Panc1 (cell line): ENCODE measurements at regions not wholly inside any gene's neighbourhood (a gene's known extent, or its start where the extent isn't known, plus 50 kb on each side); places are given as distances from the start of the nearest gene placed in this dataset.

Source experiments
- ATAC-seq: fragments of 200-7000 bp; cut with Tn5 transposase; 2 replicates; pipeline ENCODE4 v1.9.1; 2020; ENCODE audit warnings: mild to moderate bottlenecking, moderate library complexity
- BruUV-seq: library from RNA; stranded (reverse); fragments of 400-500 nt; replicated peaks from 2 replicates; lab custom pipeline; 2021; lab: Mats Ljungman, UMichigan
- CTCF ChIA-PET: fragments of 300-600 bp; sonication (Branson Sonifier 250); formaldehyde crosslinking; loops from one replicate; lab custom pipeline; 2022; ENCODE audit warnings: antibody characterized with exemption; lab: Charles Lee
- POLR2A ChIA-PET: fragments of 300-600 bp; sonication (Branson Sonifier 250); formaldehyde crosslinking; loops from one replicate; lab custom pipeline; 2022; ENCODE audit warnings: antibody characterized with exemption; lab: Charles Lee
- DNase-seq: peaks from one replicate; pipeline ENCODE4 v3.0.0-alpha.2; 2010; ENCODE audit warnings: low read depth, low spot score
- H3K27ac ChIP-seq: 2 replicates; pipeline ENCODE4 v1.5.1; 2011; ENCODE audit warnings: mild to moderate bottlenecking, low read length, inconsistent platforms
- H3K27me3 ChIP-seq: fragments of 200-500 bp; sonication (Bioruptor generic); 2 replicates; pipeline ENCODE4 v1.6.0; 2014; ENCODE audit warnings: low read length, inconsistent platforms; ENCODE audit not compliant: control insufficient read depth, insufficient read depth
- H3K36me3 ChIP-seq: fragments of 200-500 bp; sonication (Bioruptor generic); 2 replicates; pipeline ENCODE4 v1.5.1; 2014; ENCODE audit warnings: inconsistent platforms, mild to moderate bottlenecking, low read length, moderate library complexity; ENCODE audit not compliant: control insufficient read depth, insufficient read depth
- H3K4me1 ChIP-seq: 2 replicates; pipeline ENCODE4 v1.5.1; 2011; ENCODE audit warnings: inconsistent platforms, mild to moderate bottlenecking, low read length, moderate library complexity; ENCODE audit not compliant: control insufficient read depth, insufficient read depth
- H3K4me3 ChIP-seq, 2 experiments: 2 replicates each; pipeline ENCODE4 v1.5.1; 2011 to 2012; ENCODE audit warnings: low read depth in 2 of 2, low read length in 2 of 2, mild to moderate bottlenecking in 2 of 2, inconsistent platforms in 1 of 2, moderate library complexity in 1 of 2
- H3K9me3 ChIP-seq: fragments of 200-500 bp; sonication (Bioruptor generic); 2 replicates; pipeline ENCODE4 v1.5.1; 2014; ENCODE audit warnings: low read depth, mild to moderate bottlenecking, inconsistent platforms, low read length, moderate library complexity; ENCODE audit not compliant: control insufficient read depth, insufficient read depth
- CTCF ChIP-seq: fragments of 450-650 bp; IDR thresholded peaks from 2 replicates; pipeline ENCODE4 v1.5.1; 2017; ENCODE audit warnings: mild to moderate bottlenecking
- POLR2AphosphoS5 ChIP-seq: IDR thresholded peaks from 2 replicates; pipeline ENCODE4 v1.6.1; 2012; ENCODE audit warnings: mild to moderate bottlenecking, low read depth, low read length, moderate library complexity
- REST ChIP-seq, 2 experiments: IDR thresholded peaks; 2 replicates each; pipeline ENCODE4 v1.6.1; 2011 to 2012; ENCODE audit warnings: low read depth in 2 of 2, control low read depth in 1 of 2, low read length in 1 of 2, mild to moderate bottlenecking in 1 of 2, moderate library complexity in 1 of 2; ENCODE audit not compliant: insufficient read depth in 1 of 2
- SIN3A ChIP-seq: IDR thresholded peaks from 2 replicates; pipeline ENCODE4 v1.6.1; 2012; ENCODE audit warnings: low read depth, mild to moderate bottlenecking, low read length, moderate library complexity, borderline replicate concordance; ENCODE audit not compliant: insufficient read depth
- TCF7L2 ChIP-seq: IDR thresholded peaks from 2 replicates; pipeline ENCODE4 v1.6.1; 2011; ENCODE audit warnings: mild to moderate bottlenecking, low read depth, low read length, inconsistent platforms
- in situ Hi-C: cut with HindIII; loops from 2 replicates; pipeline ENCODE4 v1.10.0; 2016; ENCODE audit warnings: low sequenced_read_pairs, low pct_unique_long_range_greater_than_20kb
- intact Hi-C: fragments of 100-400 bp; cut with micrococcal nuclease; formaldehyde crosslinking; loops from one replicate; pipeline ENCODE4 v1.10.0; 2022; ENCODE audit not compliant: unreplicated experiment

DNA sequence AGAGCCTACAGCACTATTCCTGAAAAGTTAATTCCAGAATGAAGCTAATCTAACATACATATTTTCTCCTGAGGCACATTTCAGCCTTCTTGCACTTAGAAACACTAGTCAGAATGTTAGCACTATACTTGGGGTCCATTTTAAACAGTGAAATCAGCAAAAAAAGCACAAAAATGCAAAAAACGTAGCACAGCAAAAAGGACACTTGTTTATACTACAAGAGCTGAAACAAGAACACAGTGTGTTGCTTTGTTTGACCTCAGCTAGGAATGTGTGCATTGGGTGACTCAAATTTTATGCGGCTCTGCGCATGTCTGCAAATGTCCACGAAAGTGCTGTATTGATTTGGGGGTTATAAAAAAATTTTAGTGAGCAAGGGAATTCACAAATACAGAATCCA lies 226.2 kb downstream of the KCNRG start:
- no peak for TF ChIP-seq POLR2AphosphoS5
- TF ChIP-seq REST (IDR thresholded peaks at IDR 0.05; ENCODE audit: insufficient read depth in 1 of 2, low read depth in 2 of 2, low read length in 1 of 2), result no peak
- TF ChIP-seq TCF7L2, result no peak
- no peak for TF ChIP-seq SIN3A
- TF ChIP-seq CTCF, result no peak
- peak overlapping the region; percentile 99 for H3K27ac ChIP-seq
- no peak for ATAC-seq
- no TSS peak for BruUV-seq
- no peaks in the 10 kb centered on the region; the same call in 1 of the 2 replicates for H3K9me3 ChIP-seq
- H3K27me3 ChIP-seq, result no peaks in the 10 kb centered on the region
- H3K4me3 ChIP-seq, result no peak overlapping the region
- H3K4me1 ChIP-seq, result peaks cover 56% of the 10 kb centered on the region
- no peak for DNase-seq
- in situ Hi-C loops, result no loop called here
- CTCF ChIA-PET, result no interaction called here
- POLR2A ChIA-PET, result interaction anchor here (0.5 kb wide), 1 partner anchor 746 kb away, joined by 6 read pairs; the partner anchor contains the start of gene PHF11
- intact Hi-C loops, result no loop called here
- H3K36me3 ChIP-seq, result no peaks in the 10 kb centered on the region

DNA sequence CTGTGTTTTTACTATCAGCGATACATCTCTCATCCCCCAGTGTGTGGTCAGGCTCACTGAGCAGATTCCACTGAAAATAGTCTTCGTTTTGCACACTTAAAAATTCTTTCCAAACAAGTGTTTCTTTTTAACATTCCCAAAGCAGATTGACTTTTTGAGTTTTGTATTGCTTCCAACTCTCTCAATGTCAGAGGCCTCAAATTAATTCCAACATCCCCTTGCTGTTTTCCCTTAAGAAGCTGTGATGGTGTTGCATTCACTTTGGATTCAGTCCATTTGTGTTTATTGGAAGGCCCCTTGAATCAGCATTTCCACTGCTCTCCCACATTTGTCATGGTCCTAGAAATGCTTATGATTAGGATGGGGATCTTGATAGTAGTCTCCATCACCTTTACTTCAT lies 228.7 kb downstream of the KCNRG start:
- intact Hi-C loops (no loop called here), in situ Hi-C loops (no loop called here)
- BruUV-seq, result no TSS peak
- Histone ChIP-seq H3K4me1 (peaks cover 43% of the 10 kb centered on the region), H3K9me3 (peaks cover 6% of the 10 kb centered on the region; the same call in 1 of the 2 replicates), H3K27me3 (no peaks in the 10 kb centered on the region), H3K4me3 (no peak overlapping the region), H3K27ac (peak overlapping the region; percentile 99), H3K36me3 (no peaks in the 10 kb centered on the region)
- no peak for DNase-seq
- ATAC-seq, result no peak
- CTCF ChIA-PET, result no interaction called here
- no peak for TF ChIP-seq POLR2AphosphoS5
- TF ChIP-seq SIN3A, result no peak
- TF ChIP-seq TCF7L2, result no peak
- TF ChIP-seq REST (IDR thresholded peaks at IDR 0.05; ENCODE audit: insufficient read depth in 1 of 2, low read depth in 2 of 2, low read length in 1 of 2), result no peak
- no peak for TF ChIP-seq CTCF
- POLR2A ChIA-PET, result no interaction called here
